Fibroblast of lung (primary cell): ENCODE measurements at regions not wholly inside any gene's neighbourhood (a gene's known extent, or its start where the extent isn't known, plus 50 kb on each side); places are given as distances from the start of the nearest gene placed in this dataset.

Source experiments
- DNase-seq, 2 donors: peaks; one replicate each; pipeline versions ENCODE4 v3.0.0 to v3.0.0-alpha.2; 2010; ENCODE audit warnings: low read depth in 2 of 2
- H2AFZ ChIP-seq: 2 replicates; pipeline ENCODE4 v1.5.1; 2012; ENCODE audit warnings: low read length, control low read depth, inconsistent platforms
- H3K27ac ChIP-seq: 2 replicates; pipeline ENCODE4 v1.5.1; 2011; ENCODE audit warnings: low read length, control low read depth; ENCODE audit not compliant: insufficient read depth
- H3K27me3 ChIP-seq: 2 replicates; pipeline ENCODE4 v1.5.1; 2011; ENCODE audit warnings: mild to moderate bottlenecking, low read length; ENCODE audit not compliant: control insufficient read depth, insufficient read depth
- H3K36me3 ChIP-seq: 2 replicates; pipeline ENCODE4 v1.5.1; 2011; ENCODE audit warnings: low read length; ENCODE audit not compliant: control insufficient read depth, insufficient read depth
- H3K4me1 ChIP-seq: 2 replicates; pipeline ENCODE4 v1.5.1; 2011; ENCODE audit warnings: low read length; ENCODE audit not compliant: control insufficient read depth, insufficient read depth; ENCODE audit errors: extremely low read depth
- H3K4me2 ChIP-seq: 2 replicates; pipeline ENCODE4 v1.5.1; 2011; ENCODE audit warnings: low read length, control low read depth; ENCODE audit not compliant: insufficient read depth; ENCODE audit errors: extremely low read depth
- H3K4me3 ChIP-seq, 4 experiments: fragments of 200-600 bp in 1 of 4; sonication (generic) in 1 of 4; replicated peaks in 1 of 4; 2 replicates each; pipeline ENCODE4 v1.5.1; 2011 to 2016; ENCODE audit warnings: low read length in 4 of 4, low read depth in 3 of 4, mild to moderate bottlenecking in 3 of 4, control low read depth in 2 of 4, inconsistent platforms in 1 of 4, mixed read lengths in 1 of 4; ENCODE audit not compliant: insufficient read depth in 1 of 4; ENCODE audit errors: control extremely low read depth in 1 of 4
- H3K79me2 ChIP-seq: 2 replicates; pipeline ENCODE4 v1.5.1; 2012; ENCODE audit warnings: mild to moderate bottlenecking, low read length, inconsistent platforms; ENCODE audit not compliant: control insufficient read depth, insufficient read depth
- H3K9ac ChIP-seq: 2 replicates; pipeline ENCODE4 v1.5.1; 2011; ENCODE audit warnings: mild to moderate bottlenecking, low read length, control low read depth; ENCODE audit not compliant: insufficient read depth
- H3K9me3 ChIP-seq: 2 replicates; pipeline ENCODE4 v1.5.1; 2012; ENCODE audit warnings: low read depth, low read length; ENCODE audit not compliant: control insufficient read depth, insufficient read depth
- H4K20me1 ChIP-seq: 2 replicates; pipeline ENCODE4 v1.5.1; 2011; ENCODE audit warnings: low read length; ENCODE audit not compliant: control insufficient read depth, insufficient read depth; ENCODE audit errors: extremely low read depth
- CTCF ChIP-seq, 2 donors: IDR thresholded peaks in 1 of 2; conservative IDR thresholded peaks in 1 of 2; 1 replicate in 1 of 2; 2 replicates in 1 of 2; pipeline ENCODE4 v1.5.1; 2011 to 2012; ENCODE audit warnings: low read length in 2 of 2, control low read depth in 1 of 2, inconsistent platforms in 1 of 2, low read depth in 1 of 2, mild to moderate bottlenecking in 1 of 2
- EZH2 ChIP-seq: IDR thresholded peaks from 2 replicates; pipeline ENCODE4 v1.5.1; 2012; ENCODE audit warnings: low read length, control low read depth, mild to moderate bottlenecking; ENCODE audit errors: missing control alignments

DNA sequence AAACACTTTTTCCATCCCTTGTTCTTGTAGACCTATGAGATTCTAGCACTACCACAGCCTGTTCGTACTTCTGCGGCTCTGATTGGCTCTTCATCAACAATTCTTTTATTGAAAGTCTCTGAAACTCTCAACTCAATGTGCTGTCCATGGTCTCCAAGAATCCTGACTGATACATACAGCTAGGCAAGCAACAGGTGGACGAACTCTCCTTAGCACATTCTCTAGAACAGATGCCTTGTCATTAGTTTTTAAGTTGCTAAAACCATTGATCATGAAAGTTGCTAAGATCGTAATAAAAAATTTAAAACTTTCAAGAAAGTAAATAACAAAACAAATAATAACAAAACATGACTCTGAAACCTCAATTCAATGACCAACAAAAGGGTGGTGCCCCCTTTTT lies 210.5 kb downstream of the EPHA4 start:
- DNase-seq, result no peak
- Histone ChIP-seq H4K20me1 (no peaks in the 10 kb centered on the region), H2AFZ (no peak overlapping the region), H3K4me3 (no peak overlapping the region), H3K36me3 (no peaks in the 10 kb centered on the region), H3K4me1 (no peaks in the 10 kb centered on the region), H3K9ac (no peak overlapping the region), H3K79me2 (no peaks in the 10 kb centered on the region), H3K27ac (no peak overlapping the region), H3K4me2 (no peak overlapping the region), H3K9me3 (no peaks in the 10 kb centered on the region), H3K27me3 (no peaks in the 10 kb centered on the region)
- TF ChIP-seq CTCF (conservative IDR thresholded peaks at IDR 0.05 in 1 of 2, IDR thresholded peaks at IDR 0.05 in 1 of 2; ENCODE audit: low read depth in 1 of 2, low read length in 2 of 2) (no peak), EZH2 (no peak)

DNA sequence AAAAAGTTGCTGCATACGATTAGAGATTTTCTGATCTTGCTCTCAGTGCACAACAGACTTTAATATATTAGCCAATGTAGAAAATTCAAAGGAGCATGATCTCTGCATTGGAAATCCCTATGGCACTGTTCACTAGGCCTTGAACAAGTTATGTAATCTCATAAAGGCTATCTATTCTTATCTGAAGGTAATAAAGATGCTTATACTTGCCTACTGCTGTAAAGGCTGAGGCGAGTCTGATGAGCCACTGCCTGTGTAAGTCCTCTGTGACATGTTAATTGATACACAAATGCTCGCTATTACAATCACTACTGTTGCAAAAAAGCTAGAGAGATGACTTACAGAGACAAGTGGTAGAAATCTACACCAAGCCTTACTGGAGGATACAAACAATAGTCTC lies 207.4 kb downstream of the EPHA4 start:
- Histone ChIP-seq H3K27me3 (no peaks in the 10 kb centered on the region), H4K20me1 (no peaks in the 10 kb centered on the region), H3K4me3 (no peak overlapping the region), H3K27ac (no peak overlapping the region), H3K9ac (no peak overlapping the region), H3K4me1 (no peaks in the 10 kb centered on the region), H3K79me2 (no peaks in the 10 kb centered on the region), H3K4me2 (no peak overlapping the region), H3K9me3 (no peaks in the 10 kb centered on the region), H3K36me3 (no peaks in the 10 kb centered on the region), H2AFZ (no peak overlapping the region)
- no peak for DNase-seq
- TF ChIP-seq CTCF (conservative IDR thresholded peaks at IDR 0.05 in 1 of 2, IDR thresholded peaks at IDR 0.05 in 1 of 2; ENCODE audit: low read depth in 1 of 2, low read length in 2 of 2), result no peak
- no peak for TF ChIP-seq EZH2
